Keratinocyte (primary cell): ENCODE measurements at regions not wholly inside any gene's neighbourhood (a gene's known extent, or its start where the extent isn't known, plus 50 kb on each side); places are given as distances from the start of the nearest gene placed in this dataset.

Experiments used
- DNase-seq: peaks from one replicate; pipeline ENCODE4 v3.0.0-alpha.2; 2011; ENCODE audit warnings: low read depth, missing footprints, low spot score
- FAIRE-seq: peaks from 2 replicates; lab custom pipeline; 2011; peaks lifted over from hg19 to GRCh38; lab: Jason Lieb, UNC
- H2AFZ ChIP-seq: 2 replicates; pipeline ENCODE4 v1.6.0; 2012; ENCODE audit warnings: low read length, control low read depth, inconsistent platforms; ENCODE audit not compliant: control insufficient read depth
- H3K27ac ChIP-seq: 2 replicates; pipeline ENCODE4 v1.5.1; 2011; ENCODE audit warnings: low read length; ENCODE audit not compliant: control insufficient read depth, insufficient read depth
- H3K27me3 ChIP-seq: 3 replicates; pipeline ENCODE4 v1.6.0; 2011; ENCODE audit warnings: low read length; ENCODE audit not compliant: control insufficient read depth, insufficient read depth; ENCODE audit errors: extremely low read depth
- H3K36me3 ChIP-seq, 2 experiments: 2 replicates in 1 of 2; 3 replicates in 1 of 2; pipeline ENCODE4 v1.5.1; 2011; ENCODE audit warnings: low read length in 2 of 2, mild to moderate bottlenecking in 1 of 2; ENCODE audit not compliant: control insufficient read depth in 2 of 2, insufficient read depth in 2 of 2; ENCODE audit errors: extremely low read depth in 1 of 2
- H3K4me1 ChIP-seq: 3 replicates; pipeline ENCODE4 v1.5.1; 2011; ENCODE audit warnings: low read length; ENCODE audit not compliant: control insufficient read depth, insufficient read depth; ENCODE audit errors: extremely low read depth
- H3K4me2 ChIP-seq: 3 replicates; pipeline ENCODE4 v1.6.0; 2011; ENCODE audit warnings: low read depth, low read length; ENCODE audit not compliant: control insufficient read depth, insufficient read depth; ENCODE audit errors: extremely low read depth
- H3K4me3 ChIP-seq, 3 experiments: fragments of 200-600 bp in 1 of 3; sonication (generic) in 1 of 3; 2 replicates in 2 of 3; 3 replicates in 1 of 3; pipeline ENCODE4 v1.5.1; 2011 to 2016; ENCODE audit warnings: low read length in 3 of 3, mild to moderate bottlenecking in 3 of 3, control low read depth in 2 of 3, inconsistent platforms in 1 of 3, low read depth in 1 of 3, mixed read lengths in 1 of 3, mixed run types in 1 of 3, moderate library complexity in 1 of 3; ENCODE audit not compliant: control insufficient read depth in 2 of 3, insufficient read depth in 2 of 3; ENCODE audit errors: extremely low read depth in 1 of 3
- H3K79me2 ChIP-seq: 2 replicates; pipeline ENCODE4 v1.6.0; 2012; ENCODE audit warnings: low read length; ENCODE audit not compliant: control insufficient read depth, insufficient read depth
- H3K9ac ChIP-seq: 3 replicates; pipeline ENCODE4 v1.6.0; 2011; ENCODE audit warnings: low read length; ENCODE audit not compliant: control insufficient read depth, insufficient read depth; ENCODE audit errors: extremely low read depth
- H3K9me1 ChIP-seq: 3 replicates; pipeline ENCODE4 v1.6.0; 2011; ENCODE audit warnings: low read length; ENCODE audit not compliant: control insufficient read depth, insufficient read depth; ENCODE audit errors: extremely low read depth
- H3K9me3 ChIP-seq: 2 replicates; pipeline ENCODE4 v1.5.1; 2012; ENCODE audit warnings: low read depth, low read length; ENCODE audit not compliant: control insufficient read depth
- H4K20me1 ChIP-seq: 3 replicates; pipeline ENCODE4 v1.6.0; 2011; ENCODE audit warnings: low read length; ENCODE audit not compliant: control insufficient read depth, insufficient read depth; ENCODE audit errors: extremely low read depth
- CTCF ChIP-seq, 3 experiments: IDR thresholded peaks in 1 of 3; conservative IDR thresholded peaks in 1 of 3; optimal IDR thresholded peaks in 1 of 3; 2 replicates in 2 of 3; 3 replicates in 1 of 3; pipeline versions ENCODE3 to v1.5.1; 2011; ENCODE audit warnings: low read length in 3 of 3, mild to moderate bottlenecking in 3 of 3, moderate library complexity in 2 of 3, control low read depth in 1 of 3, inconsistent platforms in 1 of 3; ENCODE audit not compliant: insufficient read depth in 2 of 3; ENCODE audit errors: extremely low read depth in 1 of 3
- EZH2 ChIP-seq: IDR thresholded peaks from one replicate; pipeline ENCODE4 v1.6.1; 2012; ENCODE audit warnings: inconsistent platforms, mild to moderate bottlenecking, low read length, moderate library complexity
- dilution Hi-C: fragments of 300-500 bp; cut with MboI; formaldehyde crosslinking; loops from one replicate; pipeline ENCODE4 v1.7.0; 2020; ENCODE audit warnings: low sequenced_read_pairs; ENCODE audit not compliant: extremely low pct_ligation_motif_present

- H3K4me2 ChIP-seq = no peak overlapping the region
- no peaks in the 10 kb centered on the region for H3K4me1 ChIP-seq
- peaks cover 15% of the 10 kb centered on the region for H3K79me2 ChIP-seq
- no peak for DNase-seq
- no peaks in the 10 kb centered on the region for H3K27me3 ChIP-seq
- no peak overlapping the region for H3K9ac ChIP-seq
- FAIRE-seq = no peak
- no peak overlapping the region for H3K4me3 ChIP-seq
- no peaks in the 10 kb centered on the region for H4K20me1 ChIP-seq
- H2AFZ ChIP-seq = no peak overlapping the region
- H3K36me3 ChIP-seq = no peaks in the 10 kb centered on the region
- H3K27ac ChIP-seq = no peak overlapping the region
- no peaks in the 10 kb centered on the region for H3K9me1 ChIP-seq
- TF ChIP-seq CTCF (optimal IDR thresholded peaks at IDR 0.05 in 1 of 3, IDR thresholded peaks at IDR 0.05 in 1 of 3, conservative IDR thresholded peaks at IDR 0.05 in 1 of 3; ENCODE audit: extremely low read depth in 1 of 3, insufficient read depth in 2 of 3, low read length in 3 of 3) (no peak), EZH2 (no peak)
- no peaks in the 10 kb centered on the region for H3K9me3 ChIP-seq
- dilution Hi-C loops = no loop called here
These were observed 70.7 kb downstream of the GSPT2 start for GRCh38 chrX:51813886-51814460.

- dilution Hi-C loops = no loop called here
- FAIRE-seq (no peak), DNase-seq (no peak)
- Histone ChIP-seq H3K27me3 (no peaks in the 10 kb centered on the region), H3K79me2 (peaks cover 7% of the 10 kb centered on the region), H3K27ac (no peak overlapping the region), H3K9ac (no peak overlapping the region), H3K9me1 (no peaks in the 10 kb centered on the region), H3K36me3 (no peaks in the 10 kb centered on the region), H4K20me1 (no peaks in the 10 kb centered on the region), H3K4me1 (no peaks in the 10 kb centered on the region), H3K9me3 (no peaks in the 10 kb centered on the region), H3K4me3 (no peak overlapping the region), H3K4me2 (no peak overlapping the region), H2AFZ (no peak overlapping the region)
- no peak for TF ChIP-seq CTCF (optimal IDR thresholded peaks at IDR 0.05 in 1 of 3, IDR thresholded peaks at IDR 0.05 in 1 of 3, conservative IDR thresholded peaks at IDR 0.05 in 1 of 3; ENCODE audit: extremely low read depth in 1 of 3, insufficient read depth in 2 of 3, low read length in 3 of 3)
- no peak for TF ChIP-seq EZH2
These were observed 69.4 kb upstream of the MAGED1 start for GRCh38 chrX:51824061-51824460.
